GM21825 (cell line): ENCODE measurements at regions not wholly inside any gene's neighbourhood (a gene's known extent, or its start where the extent isn't known, plus 50 kb on each side); places are given as distances from the start of the nearest gene placed in this dataset.
"Not testable (repeated sequence)": the region's sequence is repeated elsewhere in the genome, so short reads cannot be mapped to it uniquely, and the experiment has no call there.

Source experiments
- ATAC-seq: cut with Tn5 transposase; IDR thresholded peaks from one replicate; pipeline ENCODE4 v1.9.1; 2021; ENCODE audit warnings: mild to moderate bottlenecking, moderate library complexity; ENCODE audit not compliant: unreplicated experiment

DNA sequence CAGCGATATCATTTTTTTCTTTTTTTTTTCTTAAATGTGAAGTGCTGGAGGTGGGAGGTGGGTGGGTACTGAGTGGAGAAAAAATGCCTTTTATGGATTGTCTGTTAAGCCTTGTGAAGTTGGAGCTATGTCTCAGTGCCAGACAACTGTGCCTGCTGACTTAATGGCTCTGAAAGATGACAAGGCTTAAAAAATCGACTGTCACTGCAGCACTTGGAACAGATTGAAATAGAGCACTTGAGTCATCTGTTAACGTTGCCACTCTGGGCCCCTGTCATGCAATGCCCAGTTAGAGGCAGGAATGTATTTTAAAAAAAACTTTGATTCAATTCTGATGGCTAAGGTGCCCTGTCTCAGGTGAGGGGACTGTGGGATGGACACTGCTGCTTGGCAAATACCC, 108.2 kb upstream of the HS3ST2 start:
- no peak for ATAC-seq

DNA sequence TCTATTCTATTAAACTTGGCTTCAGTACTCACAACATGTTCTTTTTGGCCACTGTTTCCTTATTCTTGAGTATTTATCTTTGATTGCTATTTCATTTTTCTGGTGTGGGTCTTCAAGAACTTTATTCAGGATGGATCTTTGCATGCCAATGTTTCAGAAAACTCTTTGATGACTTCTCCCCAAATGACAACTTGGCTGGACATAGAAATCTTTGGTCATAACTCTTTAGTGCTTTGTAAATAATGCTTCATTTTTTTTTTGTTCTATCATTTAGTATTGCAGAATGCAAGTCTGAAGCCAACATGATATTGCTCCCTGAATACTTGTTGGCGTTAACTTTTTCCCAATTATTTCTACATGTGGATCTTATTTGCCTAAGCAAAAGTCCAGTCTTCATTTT, 103.6 kb upstream of the HS3ST2 start:
- no peak for ATAC-seq

DNA sequence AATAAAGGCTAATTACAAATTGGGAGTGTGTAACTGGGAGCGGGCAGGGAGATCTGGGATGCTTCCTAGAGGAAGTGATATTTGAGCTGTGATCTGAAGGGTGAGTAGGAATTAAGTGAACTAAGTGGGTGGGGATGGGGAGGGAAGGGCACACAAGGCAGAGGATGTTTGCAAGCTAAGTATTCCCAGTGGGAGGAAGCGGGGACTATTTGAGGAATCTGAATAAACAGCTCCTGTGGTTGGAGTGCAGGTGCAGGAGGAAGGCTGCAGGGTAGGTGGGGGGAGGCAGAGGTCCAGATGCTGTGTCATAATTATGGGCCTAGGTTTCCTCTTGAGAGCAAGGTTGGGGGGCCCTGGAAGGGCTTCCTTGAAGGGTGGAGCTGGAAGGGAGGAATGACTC, 102.1 kb upstream of the HS3ST2 start:
- no peak for ATAC-seq

DNA sequence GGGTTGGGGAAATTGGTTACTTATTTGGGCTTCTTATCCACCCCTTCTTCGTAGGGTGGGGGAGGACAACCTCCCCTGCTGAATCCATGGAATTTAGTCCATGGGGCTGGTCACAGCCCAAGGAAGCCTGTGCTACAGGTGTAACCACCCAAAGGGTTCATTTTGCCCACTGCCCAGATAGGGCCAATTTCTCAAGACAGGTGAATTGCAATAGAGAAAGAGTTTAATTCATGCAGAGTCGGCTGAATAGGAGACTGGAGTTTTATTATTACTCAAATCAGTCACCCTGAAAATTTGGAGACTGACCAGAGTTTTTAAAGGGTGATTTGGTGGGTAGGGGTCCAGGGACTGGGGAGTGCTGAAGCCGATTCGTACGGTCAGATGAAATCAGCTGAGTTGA, 101.5 kb upstream of the HS3ST2 start:
- ATAC-seq, result no peak

DNA sequence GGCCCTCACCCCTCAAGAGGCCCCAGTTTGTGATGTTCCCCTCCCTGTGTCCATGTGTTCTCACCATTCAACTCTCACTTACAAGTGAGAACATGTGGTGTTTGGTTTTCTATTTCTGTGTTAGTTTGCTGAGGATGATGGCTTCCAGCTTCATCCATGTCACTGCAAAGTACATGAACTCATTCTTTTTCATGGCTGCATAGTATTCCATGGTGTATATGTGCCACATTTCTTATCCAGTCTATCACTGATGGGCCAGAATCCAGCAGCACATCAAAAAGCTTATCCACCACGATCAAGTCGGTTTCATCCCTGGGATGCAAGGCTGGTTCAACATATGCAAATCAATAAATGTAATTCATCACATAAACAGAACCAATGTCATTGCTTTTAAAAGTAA, 95.4 kb upstream of the HS3ST2 start:
- ATAC-seq, result not testable (repeated sequence)

DNA sequence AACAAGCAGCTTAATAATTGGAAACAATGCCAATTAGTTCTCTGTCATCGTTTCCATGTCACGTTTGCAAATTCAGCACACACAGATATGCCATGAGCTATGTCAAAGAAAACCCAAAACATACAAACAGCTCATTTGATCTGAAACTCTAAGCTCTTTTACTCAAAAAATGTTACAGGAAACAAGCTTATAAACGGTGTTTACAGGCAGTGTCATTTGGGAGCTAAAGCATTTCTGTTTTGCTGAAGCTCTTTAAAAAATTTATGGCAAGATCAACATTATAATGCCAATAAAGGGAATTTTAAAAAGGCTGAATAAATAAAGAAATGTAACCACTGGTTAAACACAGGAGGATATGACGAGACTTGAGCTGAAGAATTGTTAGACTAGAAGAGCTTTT, 94.0 kb upstream of the HS3ST2 start:
- no peak for ATAC-seq

DNA sequence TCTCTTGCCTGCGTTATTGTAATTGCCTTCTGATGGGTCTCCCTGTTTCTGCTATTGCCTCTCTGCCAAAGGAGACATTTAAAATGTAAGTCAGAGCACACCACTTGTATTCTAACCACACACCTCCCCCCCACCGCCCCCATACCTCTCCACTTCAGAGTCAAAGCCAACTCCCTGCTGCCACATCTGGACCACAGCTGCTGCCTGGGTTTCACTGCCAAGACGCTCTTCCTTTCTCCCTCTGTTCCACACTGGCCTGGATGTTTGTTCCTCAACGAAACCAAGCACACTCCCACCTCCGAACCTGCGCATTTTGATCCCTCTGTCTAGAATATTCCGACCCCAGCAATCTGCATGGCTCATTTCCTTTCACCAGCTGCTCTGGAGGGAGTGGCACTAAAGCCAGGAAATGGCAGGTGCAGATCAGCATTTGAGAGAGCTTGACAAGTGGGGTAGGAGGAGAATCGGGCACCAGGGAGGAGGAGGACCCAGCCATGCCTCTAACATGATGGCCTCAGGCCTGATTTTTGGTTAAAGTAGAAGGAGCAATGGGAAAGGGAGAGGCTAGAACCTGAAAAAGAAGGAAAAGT, 92.4 kb upstream of the HS3ST2 start:
- ATAC-seq, result no peak

DNA sequence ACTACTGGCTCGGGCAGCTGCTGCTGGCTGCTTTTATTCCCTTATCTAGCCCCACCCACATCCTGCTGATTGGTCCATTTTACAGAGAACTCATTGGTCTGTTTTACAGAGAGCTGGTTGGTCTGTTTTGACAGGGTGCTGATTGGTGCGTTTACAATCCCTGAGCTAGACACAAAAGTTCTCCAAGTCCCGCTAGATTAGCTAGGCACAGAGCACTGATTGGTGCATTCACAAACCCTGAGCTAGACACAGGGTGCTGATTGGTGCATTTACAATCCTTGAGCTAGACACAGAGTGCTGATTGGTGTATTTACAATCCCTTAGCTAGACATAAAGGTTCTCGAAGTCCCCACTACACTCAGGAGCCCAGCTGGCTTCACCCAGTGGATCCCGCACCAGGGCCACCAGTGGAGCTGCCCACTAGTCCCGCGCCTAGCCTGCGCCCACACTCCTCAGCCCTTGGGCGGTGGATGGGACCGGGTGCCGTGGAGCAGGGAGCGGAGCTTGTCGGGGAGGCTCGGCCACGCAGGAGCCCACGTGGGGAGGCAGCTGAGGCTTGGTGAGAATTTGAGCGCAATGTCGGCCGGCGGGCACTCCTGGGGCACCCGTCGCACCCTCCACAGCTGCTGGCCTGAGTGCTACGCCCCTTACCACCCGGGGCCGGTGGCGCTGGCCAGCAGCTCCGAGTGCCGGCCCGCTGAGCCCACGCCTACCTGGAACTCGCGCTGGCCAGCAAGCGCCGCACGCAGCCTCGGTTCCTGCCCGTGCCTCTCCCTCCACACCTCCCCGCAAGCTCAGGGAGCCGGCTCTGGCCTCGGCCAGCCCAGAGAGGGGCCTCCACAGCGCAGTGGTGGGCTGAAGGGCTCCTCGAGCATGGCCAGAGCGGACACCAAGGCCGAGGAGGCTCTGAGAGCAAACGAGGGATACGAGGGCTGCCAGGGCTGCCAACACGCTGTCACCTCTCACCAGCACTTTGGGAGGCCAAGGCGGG, 91.1 kb upstream of the HS3ST2 start:
- not testable (repeated sequence) for ATAC-seq

DNA sequence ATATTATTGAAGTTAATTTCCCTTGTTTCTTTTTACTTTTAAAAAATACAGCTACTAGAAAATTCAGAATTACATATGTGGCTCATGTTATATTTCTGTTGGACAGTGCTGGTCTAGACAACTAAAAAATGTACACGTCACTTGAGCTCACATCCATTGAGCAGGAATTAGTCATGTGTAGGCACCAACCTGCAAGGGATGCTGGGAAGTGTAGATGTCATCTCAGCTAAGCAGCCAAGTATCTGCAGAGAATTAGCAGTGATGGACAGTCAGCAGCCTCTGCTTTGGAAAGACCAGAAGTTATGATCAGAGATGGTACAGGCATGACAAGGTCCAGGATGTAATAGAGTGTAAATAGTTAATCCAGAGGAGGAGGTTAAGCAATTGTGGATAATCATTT, 87.1 kb upstream of the HS3ST2 start:
- ATAC-seq, result no peak

DNA sequence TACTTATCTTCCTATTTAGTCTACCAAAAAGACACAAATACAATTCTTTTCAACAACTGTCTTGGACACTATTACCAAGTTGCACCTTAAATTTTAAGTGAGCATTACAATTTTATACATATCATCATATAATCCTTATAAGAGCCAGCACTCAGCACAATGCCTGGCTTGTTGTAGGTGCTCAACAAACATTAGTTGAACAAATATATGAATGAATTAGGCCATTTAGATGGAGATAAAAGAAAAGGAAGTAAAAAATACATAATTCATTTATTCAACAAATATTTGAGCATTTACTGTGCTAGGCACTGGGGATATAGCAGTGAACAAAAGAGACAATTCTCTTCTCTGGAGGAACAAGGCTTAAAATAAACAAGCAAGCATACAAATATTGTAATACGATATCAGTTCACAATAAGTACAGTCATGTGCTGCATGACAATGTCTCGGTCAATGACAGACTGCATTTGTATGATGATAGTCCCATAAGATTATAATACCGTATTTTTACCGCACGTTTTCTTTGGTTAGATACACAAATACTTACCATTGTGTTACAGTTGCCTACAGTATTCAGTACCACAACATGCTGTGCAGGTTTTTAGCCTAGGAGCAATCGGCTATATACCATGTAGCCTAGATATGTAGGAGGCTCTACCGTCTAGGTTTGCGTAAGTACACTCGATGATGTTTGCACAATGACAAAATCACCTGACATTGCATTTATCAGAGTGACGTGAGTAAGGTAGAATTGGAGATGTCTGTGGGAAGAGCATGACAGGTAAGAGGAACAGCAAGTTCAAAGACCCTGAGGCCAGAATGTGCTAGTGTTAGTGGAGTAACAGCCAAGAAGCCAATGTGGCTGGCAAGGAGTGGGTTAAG, 86.4 kb upstream of the HS3ST2 start:
- no peak for ATAC-seq

DNA sequence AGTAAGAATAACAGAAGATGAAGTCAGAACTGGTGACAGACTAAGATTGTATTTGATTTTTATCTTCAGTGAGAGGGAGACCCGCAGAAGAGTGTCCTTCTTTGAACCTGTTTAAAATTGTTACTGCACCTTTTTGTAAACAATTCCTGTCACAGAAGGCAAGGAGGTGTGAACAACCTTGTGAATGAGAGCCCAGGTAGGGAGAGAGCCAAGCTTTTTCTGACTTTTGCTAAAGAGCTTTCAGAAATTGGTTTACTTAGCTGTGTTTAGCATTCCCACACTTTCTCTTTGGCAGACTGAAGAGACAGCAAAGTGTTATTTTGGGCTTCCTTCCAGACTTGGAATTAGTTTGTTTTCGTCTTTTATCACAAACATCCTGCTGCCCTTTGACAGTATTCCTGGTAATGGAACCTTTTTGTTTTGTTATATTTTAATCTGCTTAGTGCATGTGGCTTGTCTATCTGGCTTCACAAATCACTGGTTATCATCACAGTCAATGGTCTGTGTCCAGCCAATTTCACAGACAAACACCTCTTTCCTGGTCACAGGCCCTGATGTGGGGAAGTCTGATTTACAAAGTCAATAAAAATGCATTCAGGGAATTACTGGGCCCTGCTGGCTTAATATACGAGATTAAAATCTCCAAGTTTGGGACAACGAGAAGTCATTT, 85.7 kb upstream of the HS3ST2 start:
- no peak for ATAC-seq

DNA sequence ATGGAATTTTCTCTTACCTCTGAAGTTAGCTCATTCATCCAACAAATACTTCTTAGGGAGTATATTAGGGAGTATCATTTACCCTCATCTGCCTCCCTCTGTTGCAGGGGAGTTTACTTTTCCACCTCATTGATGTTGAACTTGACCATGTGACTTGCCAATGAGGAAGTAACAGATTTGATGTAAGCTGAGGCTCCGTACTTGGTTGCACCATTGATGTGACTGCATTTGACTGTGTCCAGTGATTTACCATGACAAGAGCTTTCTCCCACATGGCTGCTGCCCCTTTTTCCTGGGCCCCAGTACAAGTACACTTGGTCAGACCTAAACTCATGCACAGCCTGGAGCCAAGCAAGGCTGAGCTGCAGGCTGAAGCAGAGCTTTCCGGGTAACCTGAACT, 81.6 kb upstream of the HS3ST2 start:
- ATAC-seq, result no peak

DNA sequence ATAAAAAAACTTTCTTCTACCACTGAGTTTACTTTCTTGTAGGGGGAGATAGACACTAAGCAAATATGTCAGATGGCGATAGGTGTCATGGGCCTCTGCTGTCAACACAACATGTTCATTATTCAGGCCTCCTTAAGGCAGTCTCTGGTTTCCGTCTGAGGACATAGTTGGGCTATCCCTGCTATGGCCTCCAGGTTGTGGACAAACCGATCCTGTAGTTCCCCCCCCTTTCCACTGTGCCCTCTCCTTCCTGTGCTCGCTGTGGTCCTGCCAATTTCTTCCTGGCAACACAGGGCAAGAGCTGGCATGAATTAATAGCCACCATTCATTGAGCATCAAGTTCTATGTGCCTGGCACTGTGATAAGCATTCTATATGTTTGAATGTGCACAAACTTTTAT, 81.0 kb upstream of the HS3ST2 start:
- no peak for ATAC-seq

DNA sequence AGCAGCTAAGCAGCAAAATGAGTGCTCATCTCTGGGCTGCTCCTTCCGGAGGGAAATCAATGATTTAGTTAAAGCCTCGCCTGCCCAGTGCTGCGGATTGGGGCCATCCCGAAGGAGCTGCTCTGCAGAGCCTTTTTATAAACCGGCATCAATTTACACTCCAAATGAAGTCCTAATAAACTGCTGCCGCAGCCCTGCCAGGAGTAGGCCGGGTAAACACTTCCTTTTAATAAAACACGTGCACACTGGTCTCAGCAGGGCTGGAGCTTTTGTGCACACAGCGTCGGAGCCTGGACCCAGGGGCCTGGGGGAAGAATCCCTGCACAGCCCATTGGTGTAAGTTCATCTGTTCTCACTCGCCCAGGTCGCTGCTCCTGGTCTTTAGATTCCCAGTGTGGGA, 79.6 kb upstream of the HS3ST2 start:
- no peak for ATAC-seq

DNA sequence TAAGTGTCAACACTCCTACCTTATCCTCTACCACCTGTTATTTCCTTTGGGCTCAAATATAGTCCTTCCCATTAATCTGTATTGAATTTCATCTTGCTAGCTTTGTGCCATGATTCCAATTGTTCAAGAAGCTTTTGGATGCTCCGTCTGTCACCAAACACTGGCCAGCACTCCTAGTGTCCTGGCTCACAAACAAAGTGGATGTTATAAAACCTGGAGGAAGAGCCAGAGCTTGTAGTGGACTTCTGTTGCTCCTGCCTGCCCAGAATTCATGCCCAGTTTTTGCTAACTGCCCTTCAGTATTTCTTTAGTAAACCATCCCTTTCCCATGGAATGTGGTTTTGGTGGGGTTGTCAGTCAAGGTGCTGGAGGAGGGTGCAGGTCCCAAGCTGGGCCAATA, 77.2 kb upstream of the HS3ST2 start:
- no peak for ATAC-seq

DNA sequence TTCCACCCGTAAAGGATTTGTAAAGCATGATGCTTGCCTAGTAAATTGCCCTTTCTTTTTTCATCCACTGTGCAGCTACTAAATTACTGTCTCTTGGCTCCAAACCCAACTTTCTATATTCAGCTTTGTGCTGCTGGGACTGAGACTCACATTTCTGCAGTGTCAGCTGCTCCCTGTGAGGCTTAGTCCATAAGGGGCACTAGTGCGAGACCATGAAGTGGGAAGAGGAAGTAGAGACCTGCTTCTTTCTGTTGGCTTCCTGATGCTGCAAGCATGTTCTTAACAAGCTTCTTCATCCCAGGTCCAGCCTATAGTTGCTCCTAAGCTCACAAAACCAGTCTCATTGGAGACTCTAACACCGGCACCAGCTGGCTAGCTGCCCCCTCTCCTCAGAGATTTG, 74.9 kb upstream of the HS3ST2 start:
- no peak for ATAC-seq

DNA sequence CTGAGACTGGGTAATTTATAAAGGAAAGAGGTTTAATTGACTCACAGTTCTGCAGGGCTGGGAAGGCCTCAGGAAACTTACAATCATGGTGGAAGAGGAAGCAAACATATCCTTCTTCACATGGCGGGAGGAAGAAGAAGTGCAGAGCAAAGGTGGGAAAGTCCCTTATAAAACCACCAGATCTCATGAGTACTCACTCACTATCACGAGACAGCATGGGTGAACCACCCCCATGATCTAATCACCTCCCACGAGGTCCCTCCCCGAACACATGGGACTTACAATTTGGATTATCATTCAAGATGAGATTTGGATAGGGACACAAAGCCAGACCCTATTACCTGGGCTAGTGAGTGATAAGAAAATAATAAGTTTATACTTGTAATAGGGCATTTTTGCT, 70.6 kb upstream of the HS3ST2 start:
- no peak for ATAC-seq

DNA sequence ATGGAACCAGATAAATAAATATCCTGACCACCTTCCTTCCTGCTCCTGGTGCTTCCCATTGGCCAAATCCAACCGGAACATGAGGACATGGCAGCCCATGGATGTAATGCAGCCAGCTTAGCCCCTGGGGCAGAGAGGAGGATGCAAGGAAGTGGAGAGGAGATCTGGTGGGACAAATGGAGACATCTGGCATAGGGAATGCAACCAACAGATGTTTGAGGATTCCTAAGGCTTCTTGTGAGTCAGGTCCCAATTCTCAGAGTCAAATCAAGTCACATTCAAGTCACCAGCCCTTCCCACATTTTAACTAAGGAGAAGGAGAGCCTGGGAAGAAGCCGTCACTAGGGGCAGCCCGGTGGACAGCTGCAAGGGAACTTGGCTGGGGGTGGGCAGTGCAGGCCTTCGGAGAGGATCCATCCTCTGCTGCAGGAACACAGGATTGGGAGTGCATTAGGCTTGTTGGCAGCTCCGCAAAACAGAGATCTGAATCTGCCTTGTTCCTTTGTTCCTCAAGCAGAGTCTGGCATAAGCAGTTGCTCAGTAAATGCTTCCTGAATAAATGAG, 62.8 kb upstream of the HS3ST2 start:
- no peak for ATAC-seq

DNA sequence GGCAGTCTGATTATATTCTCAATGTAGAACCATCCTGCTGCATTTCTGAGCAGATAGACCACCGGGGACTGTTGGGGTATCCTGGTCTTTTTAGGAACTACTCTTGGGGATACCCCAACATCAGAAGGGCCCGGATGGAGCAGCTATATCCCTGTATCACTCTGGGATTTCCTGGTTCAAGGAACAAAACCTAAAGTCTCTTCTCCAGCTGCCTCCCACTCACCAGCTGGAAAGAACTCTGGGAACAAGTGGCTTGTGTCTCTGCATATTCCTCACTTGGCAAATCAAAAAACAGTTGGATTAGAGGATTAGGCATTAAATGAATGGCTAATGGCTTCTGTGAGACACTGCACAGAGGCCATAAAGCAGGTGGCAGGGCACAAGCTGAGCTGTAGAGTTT, 62.3 kb upstream of the HS3ST2 start:
- no peak for ATAC-seq

DNA sequence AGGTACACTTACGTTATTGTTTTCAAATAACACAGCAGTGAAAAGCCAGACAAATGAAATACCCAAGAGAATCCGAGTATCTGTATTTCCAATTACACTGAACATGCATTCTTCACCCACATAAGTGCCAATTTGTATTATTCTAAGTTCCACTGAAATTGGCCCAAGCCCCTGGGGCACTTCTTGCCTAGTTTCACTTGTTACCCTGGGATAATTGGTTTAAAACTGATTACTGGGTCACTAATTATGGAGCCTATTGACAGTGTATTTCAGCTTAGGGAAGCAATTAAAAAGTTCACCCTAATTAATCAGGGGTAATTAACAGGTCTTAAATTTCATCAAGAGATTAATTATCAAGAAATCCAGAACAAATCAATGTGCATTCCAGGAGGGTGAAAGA, 60.5 kb upstream of the HS3ST2 start:
- no peak for ATAC-seq

DNA sequence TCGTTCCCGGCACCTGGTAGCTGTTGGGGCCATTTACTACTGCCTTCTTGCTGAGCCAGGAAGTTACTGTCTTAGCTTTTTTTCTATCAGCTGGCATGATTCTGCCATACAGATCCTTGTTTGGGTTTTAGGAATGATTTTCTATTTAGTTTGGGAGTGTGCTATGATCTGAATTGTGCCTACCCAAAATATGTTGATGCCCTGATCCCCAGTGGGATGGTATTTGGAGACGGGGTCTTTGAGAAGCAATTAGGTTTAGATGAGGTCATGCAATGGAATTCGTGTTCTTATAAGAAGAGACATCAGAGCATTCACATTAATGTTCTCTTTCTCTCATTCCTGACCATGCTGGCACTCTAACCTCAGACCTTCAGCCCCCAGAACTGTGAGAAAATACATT, 59.4 kb upstream of the HS3ST2 start:
- ATAC-seq, result no peak
